IPS-20b (cell line): ENCODE measurements at regions not wholly inside any gene's neighbourhood (a gene's known extent, or its start where the extent isn't known, plus 50 kb on each side); places are given as distances from the start of the nearest gene placed in this dataset.

ENCODE experiments used
- H3K27ac ChIP-seq: one replicate; pipeline ENCODE4 v1.5.1; 2013; ENCODE audit warnings: low read length
- H3K27me3 ChIP-seq: 2 replicates; pipeline ENCODE4 v1.6.1; 2013; ENCODE audit warnings: mild to moderate bottlenecking, low read length, inconsistent platforms; ENCODE audit not compliant: insufficient read depth
- H3K36me3 ChIP-seq: 2 replicates; pipeline ENCODE4 v1.6.1; 2013; ENCODE audit warnings: low read depth, mild to moderate bottlenecking, inconsistent platforms, low read length, moderate library complexity; ENCODE audit not compliant: insufficient read depth
- H3K4me1 ChIP-seq: 2 replicates; pipeline ENCODE4 v1.6.1; 2013; ENCODE audit warnings: mild to moderate bottlenecking, control low read depth, inconsistent platforms, low read length, moderate library complexity; ENCODE audit not compliant: insufficient read depth
- H3K4me3 ChIP-seq: 2 replicates; pipeline ENCODE4 v1.5.1; 2013; ENCODE audit warnings: mild to moderate bottlenecking, low read length, inconsistent platforms
- H3K9ac ChIP-seq: 2 replicates; pipeline ENCODE4 v1.6.1; 2013; ENCODE audit warnings: low read depth, mild to moderate bottlenecking, inconsistent platforms, low read length, moderate library complexity
- H3K9me3 ChIP-seq: 2 replicates; pipeline ENCODE4 v1.6.1; 2013; ENCODE audit warnings: mild to moderate bottlenecking, low read depth, low read length, inconsistent platforms; ENCODE audit not compliant: insufficient read depth

DNA sequence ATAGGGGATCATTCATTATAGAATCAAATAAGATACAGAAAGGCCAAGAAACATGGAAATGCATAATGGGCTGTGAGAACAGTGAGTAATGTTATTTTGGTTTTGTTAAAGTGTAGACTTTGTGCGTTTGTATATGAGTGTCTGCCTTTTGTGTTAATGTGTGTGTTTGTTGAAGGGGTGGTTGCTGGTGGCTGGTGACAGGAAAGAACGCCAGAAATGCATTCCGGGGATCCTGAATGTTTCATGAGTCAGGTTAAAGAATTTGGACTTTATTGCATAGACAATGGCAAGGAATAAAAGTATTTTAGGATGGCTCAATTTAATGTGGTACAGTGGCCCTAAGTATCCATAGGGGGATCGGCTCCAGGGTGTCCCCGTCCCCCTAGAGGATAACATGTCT is 1228.9 kb downstream of the PCDH7 start:
- Histone ChIP-seq H3K4me3 (no peak overlapping the region), H3K9ac (no peak overlapping the region), H3K27ac (no peak overlapping the region), H3K9me3 (no peaks in the 10 kb centered on the region), H3K36me3 (no peaks in the 10 kb centered on the region), H3K27me3 (no peaks in the 10 kb centered on the region), H3K4me1 (no peaks in the 10 kb centered on the region)

GRCh38 chr4:31955346-31955745 is 1235.2 kb downstream of the PCDH7 start:
- no peak overlapping the region for H3K27ac ChIP-seq
- no peaks in the 10 kb centered on the region for H3K27me3 ChIP-seq
- no peaks in the 10 kb centered on the region for H3K9me3 ChIP-seq
- H3K36me3 ChIP-seq = no peaks in the 10 kb centered on the region
- no peak overlapping the region for H3K9ac ChIP-seq
- no peak overlapping the region for H3K4me3 ChIP-seq
- no peaks in the 10 kb centered on the region for H3K4me1 ChIP-seq

- Histone ChIP-seq H3K9ac (no peak overlapping the region), H3K36me3 (no peaks in the 10 kb centered on the region), H3K27ac (no peak overlapping the region), H3K4me1 (no peaks in the 10 kb centered on the region), H3K4me3 (no peak overlapping the region), H3K9me3 (no peaks in the 10 kb centered on the region), H3K27me3 (no peaks in the 10 kb centered on the region)
These were observed 1239.8 kb downstream of the PCDH7 start for GRCh38 chr4:31959972-31960371.

GRCh38 chr4:31964685-31965084 is 1244.5 kb downstream of the PCDH7 start:
- Histone ChIP-seq H3K9ac (no peak overlapping the region), H3K27me3 (no peaks in the 10 kb centered on the region), H3K9me3 (no peaks in the 10 kb centered on the region), H3K27ac (no peak overlapping the region), H3K4me1 (no peaks in the 10 kb centered on the region), H3K36me3 (no peaks in the 10 kb centered on the region), H3K4me3 (no peak overlapping the region)

- Histone ChIP-seq H3K27ac (no peak overlapping the region), H3K4me1 (no peaks in the 10 kb centered on the region), H3K9me3 (no peaks in the 10 kb centered on the region), H3K36me3 (no peaks in the 10 kb centered on the region), H3K27me3 (no peaks in the 10 kb centered on the region), H3K4me3 (no peak overlapping the region), H3K9ac (no peak overlapping the region)
These were observed 1248.7 kb downstream of the PCDH7 start for GRCh38 chr4:31968842-31969241.

DNA sequence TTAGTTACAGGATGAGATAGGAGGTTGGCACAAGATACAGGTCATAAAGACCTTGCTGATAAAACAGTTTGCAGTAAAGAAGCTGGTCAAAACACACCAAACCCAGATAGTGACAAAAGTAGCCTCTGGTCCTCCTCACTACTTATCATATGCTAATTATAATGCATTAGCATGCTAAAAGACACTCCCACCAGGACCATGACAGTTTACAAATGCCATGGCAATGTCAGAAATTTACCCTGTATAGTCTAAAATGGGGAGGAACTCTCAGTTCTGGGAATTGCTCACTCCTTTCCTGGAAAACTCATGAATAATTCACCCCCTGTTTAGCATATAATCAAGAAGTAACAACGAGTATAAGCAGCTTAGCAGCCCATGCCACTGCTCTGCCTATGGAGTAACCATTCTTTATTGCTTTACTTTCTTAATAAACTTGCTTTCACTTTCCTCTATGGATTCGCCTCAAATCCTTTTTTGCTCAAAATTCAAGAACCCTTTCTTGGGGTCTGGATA is 1254.4 kb downstream of the PCDH7 start:
- Histone ChIP-seq H3K27ac (no peak overlapping the region), H3K9ac (no peak overlapping the region), H3K9me3 (no peaks in the 10 kb centered on the region), H3K36me3 (no peaks in the 10 kb centered on the region), H3K27me3 (no peaks in the 10 kb centered on the region), H3K4me1 (0 out of 2 replicates have a peak, but pooled peaks cover 2% of the 10 kb centered on the region), H3K4me3 (no peak overlapping the region)

DNA sequence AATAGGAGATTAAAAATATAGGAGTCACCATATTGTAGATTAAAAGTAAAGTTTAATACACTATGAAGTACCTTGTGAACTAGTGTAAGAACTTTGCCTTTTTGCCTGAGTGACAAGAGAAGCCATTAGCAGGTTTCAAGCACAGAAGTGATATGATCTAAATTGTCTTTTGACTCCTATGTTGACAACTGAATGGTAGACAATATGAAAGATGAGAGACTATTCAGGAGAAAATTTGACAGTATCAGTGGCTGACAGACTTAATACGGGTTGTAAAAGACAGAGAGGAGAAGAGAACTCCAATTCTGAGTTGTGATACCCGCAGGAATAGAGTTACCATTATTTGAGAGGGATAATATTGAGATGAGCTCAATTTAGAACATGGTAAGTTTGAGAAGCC is 1259.8 kb downstream of the PCDH7 start:
- Histone ChIP-seq H3K9me3 (no peaks in the 10 kb centered on the region), H3K27me3 (no peaks in the 10 kb centered on the region), H3K27ac (no peak overlapping the region), H3K36me3 (no peaks in the 10 kb centered on the region), H3K4me3 (no peak overlapping the region), H3K4me1 (no peaks in the 10 kb centered on the region), H3K9ac (no peak overlapping the region)

DNA sequence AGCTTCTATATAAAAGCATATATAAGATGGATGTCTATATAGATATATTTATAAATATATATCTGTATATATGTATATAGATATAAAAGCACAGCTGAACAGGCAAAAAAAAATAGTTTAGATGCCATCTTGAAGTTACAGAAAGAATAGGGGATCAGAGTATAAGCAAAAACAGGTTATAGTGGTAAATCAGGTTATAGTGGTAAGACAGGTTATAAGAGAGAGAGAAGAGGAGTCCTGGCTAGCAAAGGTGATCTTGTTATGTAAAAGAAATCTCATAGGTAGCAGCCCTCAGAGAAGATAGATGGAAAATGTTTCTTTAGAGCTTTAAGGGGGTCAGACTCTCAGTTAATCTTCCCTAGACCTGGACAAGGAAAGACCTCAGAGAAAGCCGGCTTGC is 1263.1 kb downstream of the PCDH7 start:
- Histone ChIP-seq H3K36me3 (no peaks in the 10 kb centered on the region), H3K27me3 (no peaks in the 10 kb centered on the region), H3K9me3 (no peaks in the 10 kb centered on the region), H3K4me1 (no peaks in the 10 kb centered on the region), H3K4me3 (no peak overlapping the region), H3K9ac (no peak overlapping the region), H3K27ac (no peak overlapping the region)

- no peaks in the 10 kb centered on the region for H3K36me3 ChIP-seq
- H3K4me3 ChIP-seq = no peak overlapping the region
- no peaks in the 10 kb centered on the region for H3K9me3 ChIP-seq
- H3K4me1 ChIP-seq = no peaks in the 10 kb centered on the region
- no peak overlapping the region for H3K27ac ChIP-seq
- no peaks in the 10 kb centered on the region for H3K27me3 ChIP-seq
- no peak overlapping the region for H3K9ac ChIP-seq
These were observed 1263.5 kb downstream of the PCDH7 start for GRCh38 chr4:31983677-31984076.

GRCh38 chr4:31984872-31985271 is 1264.7 kb downstream of the PCDH7 start:
- no peaks in the 10 kb centered on the region for H3K27me3 ChIP-seq
- no peak overlapping the region for H3K27ac ChIP-seq
- H3K9me3 ChIP-seq = no peaks in the 10 kb centered on the region
- no peak overlapping the region for H3K4me3 ChIP-seq
- H3K36me3 ChIP-seq = no peaks in the 10 kb centered on the region
- H3K9ac ChIP-seq = no peak overlapping the region
- H3K4me1 ChIP-seq = no peaks in the 10 kb centered on the region

GRCh38 chr4:31995943-31996901 is 1276.1 kb downstream of the PCDH7 start:
- Histone ChIP-seq H3K27ac (no peak overlapping the region), H3K27me3 (no peaks in the 10 kb centered on the region), H3K9me3 (no peaks in the 10 kb centered on the region), H3K36me3 (no peaks in the 10 kb centered on the region), H3K9ac (no peak overlapping the region), H3K4me3 (no peak overlapping the region), H3K4me1 (peaks cover 9% of the 10 kb centered on the region)

GRCh38 chr4:31998807-31999206 is 1278.6 kb downstream of the PCDH7 start:
- Histone ChIP-seq H3K36me3 (no peaks in the 10 kb centered on the region), H3K27me3 (no peaks in the 10 kb centered on the region), H3K9ac (no peak overlapping the region), H3K27ac (no peak overlapping the region), H3K4me1 (peaks cover 5% of the 10 kb centered on the region; the same call in 1 of the 2 replicates), H3K4me3 (no peak overlapping the region), H3K9me3 (no peaks in the 10 kb centered on the region)
